Gastrocnemius medialis (tissue), 4 donors: ENCODE measurements at regions not wholly inside any gene's neighbourhood (a gene's known extent, or its start where the extent isn't known, plus 50 kb on each side); places are given as distances from the start of the nearest gene placed in this dataset.
"Not testable (repeated sequence)": the region's sequence is repeated elsewhere in the genome, so short reads cannot be mapped to it uniquely, and the experiment has no call there.

Experiments
- ATAC-seq, 2 donors: fragments of 150-250 bp; one replicate each; pipeline ENCODE4 v1.9.1; 2016
- DNase-seq, 2 donors: peaks; one replicate each; pipeline ENCODE4 v3.0.0-alpha.2; 2019
- H3K27ac ChIP-seq, 4 donors: fragments of 200-600 bp; sonication (generic); 1 replicate in 1 of 4; 2 replicates in 3 of 4; pipeline ENCODE4 v1.5.1; 2016 to 2018; ENCODE audit warnings: mild to moderate bottlenecking in 2 of 4, moderate library complexity in 1 of 4
- H3K27me3 ChIP-seq, 3 donors: fragments of 200-600 bp; sonication (generic) in 2 of 3; 1 replicate in 1 of 3; 2 replicates in 2 of 3; pipeline versions ENCODE4 v1.5.1 to v1.6.0; 2016 to 2019; ENCODE audit warnings: mild to moderate bottlenecking in 1 of 3, moderate library complexity in 1 of 3
- H3K36me3 ChIP-seq, 2 donors: fragments of 200-600 bp; sonication (generic) in 1 of 2; one replicate each; pipeline ENCODE4 v1.5.1; 2017 to 2018
- H3K4me1 ChIP-seq, 2 donors: fragments of 200-600 bp; sonication (generic) in 1 of 2; one replicate each; pipeline ENCODE4 v1.5.1; 2016 to 2017; ENCODE audit warnings: mild to moderate bottlenecking in 2 of 2
- H3K4me3 ChIP-seq, 4 donors: fragments of 200-600 bp; sonication (generic) in 3 of 4; 1 replicate in 1 of 4; 2 replicates in 3 of 4; pipeline ENCODE4 v1.5.1; 2016 to 2019; ENCODE audit warnings: mild to moderate bottlenecking in 2 of 4
- H3K9me3 ChIP-seq, 3 donors: fragments of 200-600 bp; sonication (generic) in 2 of 3; 1 replicate in 1 of 3; 2 replicates in 2 of 3; pipeline ENCODE4 v1.5.1; 2016 to 2019
- CTCF ChIP-seq, 5 experiments: fragments of 450-650 bp in 3 of 5; fragments of 200-600 bp in 2 of 5; sonication (generic) in 2 of 5; IDR thresholded peaks in 4 of 5; conservative IDR thresholded peaks in 1 of 5; 1 replicate in 4 of 5; 2 replicates in 1 of 5; pipeline ENCODE4 v1.5.1; 2016 to 2019; ENCODE audit warnings: antibody characterized with exemption in 5 of 5, mild to moderate bottlenecking in 3 of 5, moderate library complexity in 3 of 5
- POLR2A ChIP-seq, 2 donors: fragments of 450-650 bp; IDR thresholded peaks; one replicate each; pipeline ENCODE4 v1.6.1; 2017; ENCODE audit warnings: antibody characterized with exemption in 2 of 2, mild to moderate bottlenecking in 2 of 2, moderate library complexity in 2 of 2
- in situ Hi-C, 4 donors: fragments of 200-750 bp; cut with MboI; loops; one replicate each; pipeline versions ENCODE4 v1.15.0 to v1.8.0; 2017; ENCODE audit warnings: low sequenced_read_pairs in 4 of 4
- intact Hi-C: fragments of 100-400 bp; cut with DNase I; formaldehyde crosslinking; loops from one replicate; pipeline ENCODE4 v1.15.1; 2023; ENCODE audit warnings: low total_unique reads

DNA sequence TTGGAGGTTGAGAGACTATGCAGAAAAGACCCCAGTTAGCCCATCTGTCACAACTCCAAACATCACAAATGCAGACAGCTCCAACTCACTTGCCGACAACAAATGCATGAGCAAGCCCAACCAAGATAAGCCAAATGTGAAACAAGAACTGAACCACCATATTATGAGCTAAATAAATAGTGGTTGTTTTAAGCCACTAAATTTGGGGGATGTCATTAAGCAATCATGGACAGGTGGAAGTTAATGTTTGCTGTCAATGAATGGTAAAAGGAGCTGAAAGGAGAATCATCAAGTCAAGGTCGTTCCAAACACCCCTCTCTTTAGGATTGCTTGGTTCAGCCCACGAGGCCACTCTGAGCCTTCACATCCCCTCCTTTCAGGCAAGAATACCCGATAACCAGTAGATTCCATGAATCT, 71.2 kb upstream of the PLCB4 start:
- H3K9me3 ChIP-seq: no peaks in the 10 kb centered on the region
- H3K27ac ChIP-seq: no peak overlapping the region
- H3K4me1 ChIP-seq: peaks cover 0 to 3% of the 10 kb centered on the region in 2 donors
- no peak for TF ChIP-seq CTCF (IDR thresholded peaks at IDR 0.05 in 4 of 5, conservative IDR thresholded peaks at IDR 0.05 in 1 of 5)
- no peak for TF ChIP-seq POLR2A (IDR thresholded peaks at IDR 0.05)
- ATAC-seq (no peak), DNase-seq (no peak)
- H3K27me3 ChIP-seq: no peaks in the 10 kb centered on the region
- intact Hi-C loops (no loop called here), in situ Hi-C loops (no loop called here)
- no peaks in the 10 kb centered on the region for H3K36me3 ChIP-seq
- no peak overlapping the region for H3K4me3 ChIP-seq

DNA sequence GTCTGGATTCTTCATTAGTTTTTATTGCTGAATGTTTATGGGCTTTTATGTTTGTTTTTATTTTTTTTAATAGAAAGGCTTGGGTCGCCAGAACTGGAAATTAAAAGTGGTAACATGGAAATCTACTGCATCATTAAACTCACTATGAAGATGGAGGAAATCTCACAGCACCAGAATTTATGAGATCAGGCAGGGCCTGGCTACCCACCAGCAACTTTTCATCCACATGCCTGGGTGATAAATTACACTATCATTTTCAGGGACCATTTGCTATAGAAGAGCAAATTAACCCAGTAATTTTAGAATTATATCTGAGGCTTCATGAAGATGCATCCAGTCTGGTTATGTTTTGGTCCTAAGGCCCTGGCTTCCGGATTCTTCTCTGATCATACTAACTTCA, 57.8 kb upstream of the PLCB4 start:
- DNase-seq (no peak), ATAC-seq (no peak)
- intact Hi-C loops: no loop called here
- in situ Hi-C loops: no loop called here
- no peaks in the 10 kb centered on the region for H3K4me1 ChIP-seq
- H3K4me3 ChIP-seq: no peak overlapping the region
- H3K36me3 ChIP-seq: no peaks in the 10 kb centered on the region
- no peak overlapping the region for H3K27ac ChIP-seq
- H3K9me3 ChIP-seq: no peaks in the 10 kb centered on the region
- TF ChIP-seq CTCF (IDR thresholded peaks at IDR 0.05 in 4 of 5, conservative IDR thresholded peaks at IDR 0.05 in 1 of 5) (no peak), POLR2A (IDR thresholded peaks at IDR 0.05) (no peak)
- H3K27me3 ChIP-seq: no peaks in the 10 kb centered on the region

- H3K4me3 ChIP-seq, DNase-seq, ATAC-seq, H3K27me3 ChIP-seq, H3K9me3 ChIP-seq, intact Hi-C loops, H3K27ac ChIP-seq, H3K36me3 ChIP-seq, in situ Hi-C loops, H3K4me1 ChIP-seq: not testable (repeated sequence)
Measured at GRCh38 chr20:9015232-9015983, 53.5 kb upstream of the PLCB4 start.

DNA sequence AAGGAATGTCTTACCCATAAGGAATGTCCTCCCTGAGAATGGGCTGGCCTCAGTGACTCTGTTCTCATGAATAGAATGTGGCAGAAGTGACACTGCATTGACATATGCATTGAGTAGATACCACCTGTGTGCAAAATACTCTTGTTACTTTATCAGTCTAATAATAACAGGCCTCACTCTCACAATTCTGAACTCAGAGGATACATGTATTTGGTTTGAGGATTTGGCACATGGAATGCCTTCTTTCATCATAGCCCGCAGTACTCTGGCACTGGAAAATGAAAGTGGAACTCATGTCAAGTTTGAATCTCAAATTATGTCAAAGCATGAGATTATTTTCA, 52.9 kb upstream of the PLCB4 start:
- in situ Hi-C loops (no loop called here), intact Hi-C loops (no loop called here)

DNA sequence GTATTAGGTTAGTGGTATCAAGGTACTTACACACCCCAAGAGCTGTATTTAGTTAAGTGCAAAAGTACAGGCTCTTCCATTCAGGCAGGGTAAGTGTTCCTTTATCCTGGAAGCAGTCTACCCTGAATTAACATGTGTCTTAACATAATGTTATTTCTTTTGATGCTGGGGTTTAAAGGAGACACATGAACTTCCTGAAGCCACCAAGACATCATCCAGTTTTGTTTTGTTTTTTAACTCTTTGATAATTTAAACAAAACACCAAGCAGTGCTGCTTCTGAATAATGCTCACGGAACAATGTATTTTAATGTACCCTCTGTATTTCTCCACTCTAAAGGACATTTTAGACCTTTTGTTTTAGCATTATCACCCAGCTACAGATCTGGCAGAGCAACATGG, 50.5 kb upstream of the PLCB4 start:
- intact Hi-C loops (no loop called here), in situ Hi-C loops (no loop called here)
- H3K4me1 ChIP-seq: peaks cover 0 to 4% of the 10 kb centered on the region in 2 donors
- TF ChIP-seq CTCF (IDR thresholded peaks at IDR 0.05 in 4 of 5, conservative IDR thresholded peaks at IDR 0.05 in 1 of 5): no peak
- no peak for TF ChIP-seq POLR2A (IDR thresholded peaks at IDR 0.05)
- ATAC-seq (no peak), DNase-seq (no peak)
- H3K9me3 ChIP-seq: no peaks in the 10 kb centered on the region
- no peaks in the 10 kb centered on the region for H3K36me3 ChIP-seq
- no peaks in the 10 kb centered on the region for H3K27me3 ChIP-seq
- no peak overlapping the region for H3K27ac ChIP-seq
- H3K4me3 ChIP-seq: no peak overlapping the region

More for the DNA sequence above, 52.9 kb upstream of the PLCB4 start:
- ATAC-seq (no peak), DNase-seq (no peak)
- Histone ChIP-seq H3K4me1 (no peaks in the 10 kb centered on the region), H3K36me3 (no peaks in the 10 kb centered on the region), H3K27me3 (no peaks in the 10 kb centered on the region), H3K27ac (no peak overlapping the region), H3K9me3 (no peaks in the 10 kb centered on the region), H3K4me3 (no peak overlapping the region)
- TF ChIP-seq CTCF (IDR thresholded peaks at IDR 0.05 in 4 of 5, conservative IDR thresholded peaks at IDR 0.05 in 1 of 5): no peak
- no peak for TF ChIP-seq POLR2A (IDR thresholded peaks at IDR 0.05)
